Non-pigmented ciliary epithelial cell (primary cell): ENCODE measurements at regions not wholly inside any gene's neighbourhood (a gene's known extent, or its start where the extent isn't known, plus 50 kb on each side); places are given as distances from the start of the nearest gene placed in this dataset.

Experiments
- DNase-seq: peaks from one replicate; pipeline ENCODE4 v3.0.0-alpha.2; 2010; ENCODE audit warnings: low read depth

DNA sequence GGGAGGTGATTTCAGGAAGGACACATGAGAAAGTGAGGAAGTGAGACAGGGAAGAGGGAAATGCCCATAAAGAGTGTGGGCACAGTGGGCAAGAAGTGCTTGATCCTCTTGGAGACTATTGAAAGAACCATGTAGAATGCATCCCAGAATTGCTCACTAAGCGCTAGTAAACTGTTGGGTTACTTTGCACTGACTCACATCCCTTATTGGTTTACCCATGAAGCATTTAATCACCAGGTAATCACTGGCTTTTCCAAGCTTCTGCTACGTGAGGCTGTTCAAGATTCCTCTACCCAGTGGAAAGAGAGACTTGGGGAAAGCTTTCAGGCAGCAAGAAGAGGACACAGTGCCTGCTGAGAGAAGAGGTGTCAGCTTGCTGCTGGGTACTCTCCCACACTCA, 410.0 kb upstream of the JAG1 start:
- no peak for DNase-seq

DNA sequence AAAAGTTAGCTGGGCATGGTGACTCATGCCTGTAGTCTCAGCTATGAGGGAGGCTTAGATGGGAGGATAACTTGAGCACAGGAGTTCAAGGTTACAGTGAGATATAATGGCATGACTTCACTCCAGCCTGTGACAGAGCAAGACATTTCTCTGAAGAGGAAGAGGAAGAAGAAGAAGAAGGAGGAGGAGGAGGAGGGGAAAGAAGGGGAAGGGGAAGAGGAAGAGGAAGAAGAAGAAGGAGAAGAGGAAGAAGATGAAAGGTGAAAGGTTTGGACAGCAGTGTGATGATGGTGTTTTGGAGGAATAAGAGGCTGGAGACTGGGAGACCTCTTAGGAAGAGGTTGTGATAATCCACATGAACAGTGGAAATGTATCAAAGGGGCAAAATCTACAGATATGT, 410.7 kb upstream of the JAG1 start:
- no peak for DNase-seq

DNA sequence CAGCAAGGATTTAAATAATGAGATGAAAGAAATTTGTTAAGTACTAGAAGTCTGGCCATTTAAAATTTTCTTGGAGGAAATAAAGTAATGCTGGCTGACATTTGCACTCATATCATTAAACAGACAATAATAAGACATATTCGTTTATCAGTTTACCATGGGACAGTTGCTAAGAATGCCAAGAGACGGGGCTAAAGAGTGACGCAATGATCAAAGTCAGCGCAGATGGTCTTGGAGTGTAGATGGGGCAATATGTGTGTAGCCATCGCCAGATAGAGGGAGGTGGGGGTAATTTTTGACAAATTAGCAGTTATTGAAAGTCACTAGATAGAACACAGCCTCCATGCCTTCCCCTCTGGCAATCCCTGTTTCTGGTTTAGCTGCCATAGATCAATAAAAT, 413.2 kb upstream of the JAG1 start:
- DNase-seq, result no peak

DNA sequence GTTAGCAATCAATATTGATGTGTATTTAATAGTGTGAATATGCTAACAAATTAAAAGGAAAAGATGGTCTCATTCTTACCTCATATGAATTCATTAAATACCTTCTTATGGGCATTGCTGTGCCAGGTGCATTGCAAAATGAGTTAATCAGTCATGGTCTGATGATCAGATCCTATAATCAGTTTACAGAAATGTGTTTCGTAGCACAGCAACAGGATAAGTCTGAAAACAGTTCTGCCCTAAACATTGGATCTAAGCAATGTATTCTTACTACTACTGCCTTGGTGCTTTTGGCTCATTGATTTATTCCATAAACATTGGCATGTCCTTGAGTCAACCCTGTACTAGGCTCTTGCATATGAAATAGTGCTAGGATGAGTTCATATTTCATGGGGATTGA, 417.0 kb upstream of the JAG1 start:
- DNase-seq, result no peak

DNA sequence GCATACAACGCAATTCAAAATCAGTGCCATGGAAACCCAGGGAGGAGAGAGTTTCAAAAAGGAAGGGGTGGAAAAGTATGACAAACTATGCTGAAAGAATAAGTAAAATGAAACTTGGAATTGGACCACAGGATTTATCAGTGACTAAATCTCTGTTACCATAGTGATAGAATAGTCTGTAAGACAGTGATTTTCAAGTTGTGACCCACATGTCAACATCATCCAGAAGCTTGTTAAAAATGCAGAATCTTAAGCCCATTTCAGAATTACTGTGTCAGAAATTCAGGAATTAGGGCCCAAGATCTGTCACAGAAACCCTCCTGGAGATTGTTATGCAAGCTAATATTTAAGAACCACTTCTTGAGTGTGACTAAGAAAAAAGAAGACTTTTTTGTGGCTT, 417.7 kb upstream of the JAG1 start:
- no peak for DNase-seq

DNA sequence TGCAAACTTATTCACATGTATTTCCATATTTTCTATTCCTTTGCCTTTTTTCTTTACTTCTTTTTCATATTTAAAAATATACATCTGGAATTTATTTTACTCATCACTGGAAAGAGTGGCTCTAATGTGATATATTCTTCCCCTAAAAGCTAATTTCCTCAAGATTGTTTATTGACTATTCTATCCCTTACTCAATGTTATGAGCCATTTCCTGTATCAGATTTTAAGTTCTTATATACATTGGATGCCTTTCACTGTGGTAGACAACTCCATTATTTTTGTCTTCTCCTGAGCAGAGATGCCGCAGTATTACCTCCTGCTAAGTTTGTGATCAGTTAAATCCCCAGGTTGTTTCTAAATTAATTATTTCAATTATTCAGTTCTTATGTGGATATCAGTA, 418.4 kb upstream of the JAG1 start:
- DNase-seq, result no peak

DNA sequence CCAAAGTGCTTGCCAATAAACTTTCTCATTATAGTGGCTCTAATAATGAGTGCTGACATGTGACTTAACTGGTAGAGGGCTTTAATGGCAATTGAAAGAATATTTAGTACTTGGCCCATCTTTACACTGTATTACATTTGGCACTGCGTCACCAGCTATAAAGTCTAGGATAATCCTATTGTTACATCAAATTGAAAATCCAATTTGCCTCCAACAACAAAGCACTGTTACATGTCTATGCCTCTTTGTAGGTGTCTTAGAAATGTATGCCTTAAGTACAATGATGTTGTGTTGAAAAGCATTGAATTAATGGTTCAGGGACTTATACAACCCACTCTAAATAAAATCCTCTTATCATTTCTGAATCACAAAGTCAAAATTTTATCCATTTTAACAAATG, 420.4 kb upstream of the JAG1 start:
- no peak for DNase-seq

DNA sequence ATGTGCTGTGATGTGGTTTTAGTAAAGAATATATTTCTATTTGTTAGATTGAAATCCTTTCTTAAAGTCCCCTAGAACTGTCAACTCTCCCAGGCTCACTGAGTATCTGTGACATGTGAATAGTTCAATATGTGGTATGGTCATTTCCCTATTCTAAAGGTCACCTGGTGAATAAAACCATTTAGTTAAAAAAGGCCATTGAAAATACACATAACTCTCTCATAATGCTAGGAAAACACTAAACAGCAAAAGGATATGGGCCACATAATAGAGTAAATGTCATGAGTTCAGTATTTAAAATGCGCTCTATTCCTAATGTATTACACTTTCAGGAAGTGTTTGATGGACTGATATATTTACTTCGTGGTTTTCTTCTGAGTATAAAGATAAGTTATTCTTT, 420.9 kb upstream of the JAG1 start:
- no peak for DNase-seq

DNA sequence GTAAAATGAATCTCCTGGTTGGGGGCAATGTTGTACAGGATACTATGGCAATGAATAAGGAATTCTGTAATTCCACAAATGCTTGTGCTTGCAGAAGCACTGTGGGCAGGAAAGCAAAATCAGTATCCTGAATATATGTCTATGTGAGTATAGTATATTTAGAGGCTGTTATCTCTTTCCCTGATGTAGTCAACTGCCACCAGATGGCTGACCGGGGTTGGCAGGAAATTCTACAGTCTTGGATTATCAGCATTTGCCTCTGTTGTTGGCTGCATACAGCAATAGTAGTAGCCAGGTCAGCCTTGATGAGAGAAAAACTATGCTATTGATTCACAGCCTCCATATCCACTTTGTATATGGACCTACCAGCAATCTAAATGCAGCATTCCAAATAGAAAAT, 425.1 kb upstream of the JAG1 start:
- DNase-seq, result no peak

DNA sequence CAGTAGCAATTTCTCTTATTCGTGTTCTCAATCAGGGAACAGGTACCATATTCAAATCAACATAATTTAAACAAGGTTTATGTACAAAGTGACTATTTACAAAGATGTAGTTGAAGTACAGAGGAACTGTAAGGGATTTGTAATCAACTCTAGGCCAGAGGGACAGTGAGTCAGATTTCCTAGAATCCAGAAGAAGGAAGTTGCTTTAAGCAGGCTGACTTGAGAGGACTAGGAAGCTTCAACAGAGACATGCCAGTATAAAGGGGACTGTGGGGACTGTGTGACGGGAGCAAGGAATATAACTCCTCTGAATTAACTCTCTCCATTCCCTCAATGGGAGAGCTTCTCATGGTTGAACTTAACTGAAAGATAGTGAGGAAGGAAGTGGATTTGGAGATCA, 427.4 kb upstream of the JAG1 start:
- DNase-seq, result no peak

DNA sequence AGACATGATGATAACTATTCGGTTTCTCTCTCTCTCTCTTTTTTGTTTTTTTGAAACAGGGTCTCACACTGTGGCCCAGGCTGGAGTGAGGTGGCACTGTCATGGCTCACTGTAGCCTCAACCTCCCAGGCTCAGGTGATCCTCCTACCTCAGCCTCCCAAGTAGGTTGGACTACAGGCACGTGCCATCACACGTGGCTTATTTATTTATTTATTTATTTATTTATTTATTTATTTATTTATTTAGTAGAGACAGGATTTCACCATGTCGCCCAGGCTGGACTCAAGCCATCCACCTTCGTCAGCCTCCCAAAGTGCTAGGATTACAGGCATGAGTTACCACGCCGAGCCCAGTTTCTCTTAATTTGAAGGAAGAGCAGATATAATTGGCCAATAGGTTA, 427.9 kb upstream of the JAG1 start:
- no peak for DNase-seq

DNA sequence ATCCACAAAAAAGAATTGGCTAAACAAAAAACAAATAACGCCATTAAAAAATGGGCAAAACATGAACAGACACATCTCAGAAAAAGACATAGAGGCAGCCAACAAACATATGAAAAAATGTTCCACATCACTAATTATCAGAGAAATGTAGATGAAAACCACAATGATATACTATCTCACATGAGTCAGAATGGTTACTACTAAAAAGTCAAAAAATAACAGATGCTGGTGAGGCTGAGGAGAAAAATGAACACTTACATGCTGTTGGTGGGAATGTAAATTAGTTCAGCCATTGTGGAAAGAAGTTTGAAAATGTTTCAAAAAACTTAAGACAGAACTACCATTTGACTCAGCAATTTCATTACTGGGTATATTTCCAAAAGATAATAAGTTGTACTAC, 430.1 kb upstream of the JAG1 start:
- no peak for DNase-seq

DNA sequence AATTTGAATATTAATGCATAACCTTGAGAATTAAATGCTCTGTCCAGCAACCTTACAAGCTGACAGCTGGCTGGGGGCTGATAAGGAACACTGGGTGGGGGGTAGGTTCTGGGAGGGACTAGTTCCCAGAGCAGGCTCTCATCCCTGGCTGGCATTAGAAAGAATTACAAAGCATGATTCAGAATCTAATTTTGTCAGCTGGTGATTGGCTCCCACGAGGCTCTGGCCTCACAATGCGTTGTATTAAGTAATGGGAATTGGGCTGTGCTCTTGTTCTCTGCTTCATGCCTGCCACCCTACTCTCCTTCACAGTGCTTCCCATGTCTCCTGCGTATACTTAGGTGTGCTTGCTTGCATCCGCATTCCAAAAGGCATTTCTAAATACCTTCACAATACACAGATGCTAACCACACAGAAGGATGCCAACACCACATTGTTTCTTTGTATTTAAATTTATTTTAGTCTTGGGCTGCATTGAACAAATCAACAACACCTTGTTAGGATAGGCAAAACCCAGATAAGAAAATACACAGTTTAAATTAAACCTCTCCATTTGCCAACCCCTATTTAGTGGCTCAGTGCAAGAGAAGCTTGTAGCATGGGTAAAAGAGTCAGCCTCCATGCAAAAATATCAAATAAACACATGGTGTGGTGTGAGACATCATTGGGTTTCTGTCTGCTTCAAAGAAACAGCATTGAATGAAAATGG, 434.5 kb upstream of the JAG1 start:
- no peak for DNase-seq

DNA sequence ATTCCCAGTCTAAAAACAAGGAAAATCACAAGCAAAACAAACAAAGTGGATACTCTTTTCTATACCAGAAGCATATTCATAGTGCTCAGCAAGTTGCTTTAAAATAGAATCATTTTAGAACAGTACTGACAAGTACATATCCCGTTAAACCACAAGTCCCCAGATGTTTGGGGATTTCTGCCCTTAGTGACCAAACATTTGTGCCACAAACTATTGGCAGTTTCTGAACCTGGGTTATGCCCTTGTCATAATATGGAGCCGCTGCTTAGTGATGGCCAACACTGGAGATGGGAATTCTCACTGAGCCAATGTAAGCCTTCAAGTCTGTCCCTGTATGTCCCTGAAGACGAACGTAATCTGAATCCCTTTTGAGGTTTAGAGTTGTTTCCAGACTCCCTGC, 436.7 kb upstream of the JAG1 start:
- DNase-seq, result no peak

DNA sequence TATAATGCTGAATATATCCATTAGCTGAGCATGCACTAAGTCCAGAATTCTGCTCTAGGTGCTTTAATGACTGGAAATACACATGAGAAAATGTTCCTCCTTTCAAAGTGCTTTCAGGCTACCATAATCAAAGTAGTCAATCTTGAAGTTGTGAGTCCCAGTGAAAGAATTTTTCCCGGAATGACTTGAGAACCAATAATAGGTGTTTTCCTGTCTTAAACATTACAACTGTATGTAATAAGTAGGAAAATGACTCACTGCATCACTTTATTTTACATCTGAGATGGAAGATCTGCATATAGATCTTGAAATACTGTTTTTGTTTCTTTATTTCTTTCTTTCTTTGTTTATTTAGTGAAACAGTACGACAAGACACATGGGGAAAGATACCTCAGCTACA, 437.4 kb upstream of the JAG1 start:
- DNase-seq, result no peak

DNA sequence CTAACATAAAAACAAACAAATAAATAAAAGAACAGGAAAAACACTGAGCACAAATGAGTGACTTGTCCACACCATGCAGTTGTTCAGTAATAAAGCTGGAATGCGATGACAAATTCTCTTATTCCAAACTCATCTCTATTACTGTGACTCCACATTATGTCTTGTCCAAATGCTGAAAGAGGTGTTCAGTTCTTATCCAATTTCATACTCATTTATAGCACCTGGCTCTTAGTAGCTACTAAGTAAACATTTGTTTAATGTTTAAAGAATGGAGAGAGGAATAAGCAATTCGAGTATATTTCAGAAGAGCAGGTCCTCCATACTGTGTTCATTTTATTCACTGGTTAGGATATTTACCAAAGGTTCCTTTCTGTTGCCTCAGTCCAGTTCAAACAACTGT, 439.0 kb upstream of the JAG1 start:
- DNase-seq, result no peak

DNA sequence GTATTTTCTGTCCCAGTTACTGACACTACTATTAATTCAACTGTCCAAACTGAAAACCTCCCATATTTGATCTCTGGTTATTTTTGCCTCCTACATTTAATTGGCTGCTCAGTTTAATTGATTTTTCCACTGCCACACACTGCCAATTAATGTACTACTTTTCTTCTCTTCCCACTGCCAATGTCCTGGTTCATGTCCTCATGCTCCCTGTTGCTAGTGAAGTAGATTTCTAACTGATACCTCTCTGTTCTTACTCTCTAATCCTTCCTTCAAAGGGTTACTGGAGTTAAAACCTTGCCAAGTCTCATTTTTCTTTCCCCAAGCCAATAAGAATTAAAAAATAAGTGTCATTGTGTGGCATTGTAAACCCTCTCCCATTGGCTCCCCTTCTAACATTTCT, 440.6 kb upstream of the JAG1 start:
- no peak for DNase-seq

DNA sequence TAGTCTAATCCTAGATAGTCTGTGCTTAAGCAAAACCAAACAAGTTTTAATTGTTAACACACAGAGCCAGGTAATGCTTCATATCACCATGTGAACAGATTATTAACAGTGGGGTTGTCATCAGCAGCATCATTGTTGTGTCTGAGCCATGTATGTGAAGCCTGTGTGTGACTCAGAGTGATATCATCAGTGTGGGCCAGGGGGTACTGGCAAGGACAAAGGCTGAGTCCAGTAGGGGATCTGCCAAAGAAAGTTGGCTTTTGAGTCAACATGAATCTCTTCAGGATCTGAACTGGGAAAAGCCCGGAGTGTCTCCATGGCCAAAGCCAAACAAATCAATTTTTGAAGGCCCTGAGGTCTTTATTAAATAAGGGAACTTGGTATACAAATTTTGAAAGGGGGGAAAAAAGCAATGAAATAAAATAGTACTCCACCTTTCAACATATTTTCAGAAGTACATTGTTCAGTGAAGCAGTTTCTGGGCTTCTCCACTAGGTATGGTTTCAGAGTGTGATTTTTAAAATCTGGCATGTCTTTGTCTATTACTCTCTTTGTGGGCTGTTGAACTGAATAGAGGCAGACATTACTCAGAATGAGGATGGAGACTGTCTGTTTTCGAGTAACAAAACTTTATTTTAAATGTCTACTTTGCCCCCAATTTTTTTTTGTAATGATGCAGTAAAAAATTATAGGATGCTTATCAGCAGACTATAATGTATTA, 444.2 kb upstream of the JAG1 start:
- peak; percentile 70 for DNase-seq

DNA sequence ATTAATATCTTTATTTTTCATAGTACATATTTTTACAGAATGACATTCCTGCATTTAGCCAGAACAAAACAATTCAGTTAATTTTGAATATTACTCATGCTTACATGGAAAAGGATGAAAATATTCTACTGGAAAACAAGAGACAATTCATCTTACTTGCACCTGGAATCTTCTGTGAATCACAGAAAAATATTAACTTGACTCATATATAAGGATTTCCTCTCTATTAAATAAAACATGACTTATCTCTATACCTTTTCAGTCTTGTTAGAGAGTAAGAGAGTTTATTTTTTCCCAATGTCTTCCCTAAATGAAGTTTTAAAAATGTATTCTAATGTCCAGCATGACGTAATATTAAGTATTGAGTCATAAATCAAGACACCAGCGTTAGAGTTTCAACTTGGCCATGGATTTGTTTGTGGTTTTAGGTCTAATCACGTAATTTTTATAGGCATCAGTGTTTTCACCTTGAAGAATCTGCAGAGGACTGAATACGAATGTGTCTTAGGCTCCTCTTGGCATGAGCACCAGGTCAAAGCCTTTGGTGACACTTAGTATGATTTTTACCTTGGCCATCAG, 445.1 kb upstream of the JAG1 start:
- no peak for DNase-seq

DNA sequence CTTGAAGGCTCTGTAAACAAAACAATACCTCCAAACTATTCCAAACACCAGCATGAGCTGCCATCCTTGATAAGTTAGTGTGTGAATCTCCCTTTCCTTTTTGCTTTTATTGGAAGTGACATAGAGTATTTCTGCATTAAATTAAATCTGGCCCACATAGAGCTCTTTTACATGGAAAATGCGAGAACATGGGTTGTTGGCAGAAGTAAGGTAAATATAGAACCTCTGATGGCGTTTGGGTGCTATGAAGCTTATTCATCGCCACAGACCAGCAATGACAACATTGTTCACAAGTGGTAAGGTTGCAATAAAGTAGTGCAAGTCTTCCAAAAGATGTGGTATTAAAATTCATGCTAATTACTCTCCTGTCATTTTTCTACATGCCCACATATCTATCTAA, 445.8 kb upstream of the JAG1 start:
- no peak for DNase-seq

DNA sequence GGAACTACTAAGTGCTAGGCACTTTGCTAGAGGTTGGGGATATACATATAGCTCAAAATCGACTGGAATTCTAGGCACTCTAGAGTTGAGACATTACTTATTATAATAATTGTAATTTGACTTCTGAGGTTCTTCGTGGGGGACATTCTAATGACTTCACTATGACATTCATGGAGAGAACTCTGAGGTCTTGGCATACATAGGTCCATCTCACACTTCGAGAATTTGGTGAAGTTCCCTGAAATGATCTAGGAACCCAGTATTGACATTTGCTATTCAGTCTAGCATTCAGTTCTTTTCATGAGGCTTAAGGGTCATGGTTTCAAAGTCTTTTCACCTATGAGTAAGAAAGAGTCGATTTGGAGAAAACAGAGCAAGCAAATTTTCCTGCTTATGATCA, 446.6 kb upstream of the JAG1 start:
- DNase-seq, result no peak

DNA sequence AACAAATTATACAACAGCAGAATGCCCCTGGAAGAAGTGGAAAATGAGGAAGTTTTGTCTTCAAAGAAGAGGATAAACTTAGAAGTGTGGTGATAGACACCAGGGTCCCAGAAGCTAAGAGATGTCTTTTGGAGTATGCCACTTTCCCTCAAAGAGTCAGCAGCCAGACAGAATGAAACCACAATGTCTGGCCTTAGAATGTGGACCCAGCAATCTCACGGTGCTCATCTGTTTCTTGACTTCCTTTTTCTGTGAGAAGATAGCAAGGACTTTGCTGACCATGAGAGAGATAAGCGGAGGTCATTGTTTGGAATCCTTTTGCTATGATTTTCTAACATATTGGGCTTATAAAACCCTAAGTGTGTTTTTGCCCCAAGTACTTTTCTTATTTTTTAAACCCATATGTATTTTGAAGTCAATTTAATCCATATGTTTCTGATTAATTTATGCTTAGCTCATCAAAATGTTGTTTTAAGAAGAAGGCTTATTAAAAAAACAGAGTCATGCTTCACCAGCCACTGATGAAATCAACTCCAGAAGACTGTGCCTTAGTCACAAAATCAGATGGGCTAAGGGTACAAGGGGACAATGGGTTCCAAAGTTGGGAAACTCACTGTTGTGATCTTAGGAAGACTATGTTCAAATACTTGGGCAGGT, 451.2 kb upstream of the JAG1 start:
- DNase-seq, result no peak

DNA sequence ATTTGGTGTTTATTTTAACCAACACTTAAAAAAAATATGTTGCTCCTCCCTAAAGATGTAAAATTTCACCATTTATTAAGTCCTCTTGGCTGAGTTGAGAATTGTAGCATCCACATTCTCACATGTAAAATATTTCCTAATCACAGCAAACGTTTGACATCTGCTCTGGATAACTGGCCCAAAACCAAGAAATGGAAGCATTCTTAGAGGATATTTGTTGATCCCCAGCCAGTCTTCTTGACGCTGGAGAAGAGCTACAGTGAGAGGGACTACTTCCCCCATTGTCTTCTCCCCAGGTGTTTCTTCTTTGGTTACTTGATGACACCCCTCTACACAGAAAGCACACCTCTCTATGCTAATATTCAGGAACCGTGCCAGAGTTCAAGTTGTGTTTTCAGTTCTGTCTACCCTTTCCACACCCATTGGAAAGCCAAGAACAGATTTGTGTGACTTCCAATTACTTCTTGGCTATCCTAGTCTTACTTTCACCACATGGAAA, 454.5 kb upstream of the JAG1 start:
- no peak for DNase-seq
